ENCODE measurements at regions not wholly inside any gene's neighbourhood (a gene's known extent, or its start where the extent isn't known, plus 50 kb on each side); places are given as distances from the start of the nearest gene placed in this dataset.

DNA sequence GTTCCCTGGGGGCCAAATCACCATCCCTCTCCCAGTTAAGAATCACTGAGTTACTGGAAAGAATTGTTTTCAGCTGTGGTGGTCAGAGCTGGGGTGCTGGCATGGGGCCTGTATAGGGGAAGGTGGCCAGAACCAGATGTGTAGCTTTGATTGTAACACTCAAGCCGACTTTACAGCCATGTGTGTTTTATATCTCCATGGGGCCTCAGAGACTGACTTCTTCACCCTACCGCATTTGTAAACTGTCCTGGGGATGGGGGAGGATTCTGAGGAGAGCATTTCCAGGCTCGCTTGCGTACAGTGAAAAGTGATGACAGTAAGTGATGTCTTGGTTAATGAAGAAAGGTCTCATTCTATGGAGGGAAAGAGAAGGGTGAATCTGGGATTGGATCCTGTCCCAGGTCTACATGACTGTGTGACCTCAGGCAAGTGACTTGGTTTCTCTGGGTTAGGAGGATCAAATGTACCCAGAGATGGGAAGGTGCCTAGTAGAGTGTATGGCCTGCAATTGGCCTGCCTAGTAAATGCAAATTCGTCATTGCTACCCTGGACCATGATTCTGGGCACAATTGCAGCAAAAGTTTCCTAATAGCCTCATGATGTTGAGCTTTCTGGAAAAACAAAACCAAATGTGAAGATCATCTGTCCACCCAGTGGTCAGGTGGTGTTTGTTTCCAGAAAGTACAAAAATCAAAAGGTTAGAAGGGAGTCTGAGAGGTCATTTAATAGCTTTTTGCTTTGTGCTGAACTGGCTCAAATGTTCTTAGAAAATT, 49.7 kb upstream of the RCC2 start:
- CTCF ChIA-PET, result no interaction called here
- in situ Hi-C loops (cut with MboI; ENCODE audit: low sequenced_read_pairs), result no loop called here

More for the DNA sequence above, 49.7 kb upstream of the RCC2 start:
- no TSS peak for BruUV-seq (replicated peaks)
- Histone ChIP-seq H3K36me3 (ENCODE audit: control insufficient read depth, insufficient read depth, low read length) (no peaks in the 10 kb centered on the region), H3K4me1 (ENCODE audit: control insufficient read depth, insufficient read depth, low read length) (peaks cover 4% of the 10 kb centered on the region; the same call in 1 of the 2 replicates), H2BK20ac (ENCODE audit: low read depth, low read length) (no peak overlapping the region), H3K9ac (ENCODE audit: low read depth, low read length) (no peak overlapping the region), H2BK15ac (ENCODE audit: low read depth, low read length) (no peak overlapping the region), H4K91ac (ENCODE audit: insufficient read depth, low read depth, low read length) (no peak overlapping the region), H2BK120ac (ENCODE audit: low read depth, low read length) (no peak overlapping the region), H3K18ac (ENCODE audit: low read depth, low read length) (no peak overlapping the region), H2BK5ac (ENCODE audit: low read depth, low read length, poor library complexity, severe bottlenecking) (no peak overlapping the region), H3K4ac (ENCODE audit: low read depth, low read length) (no peak overlapping the region), H3K56ac (ENCODE audit: extremely low read depth, insufficient read depth, low read length) (no peak overlapping the region), H3K27ac (ENCODE audit: insufficient read depth, low read length) (no peak overlapping the region), H4K5ac (ENCODE audit: low read depth, low read length) (no peak overlapping the region), H3K4me3 (ENCODE audit: insufficient read depth, low read depth, low read length) (no peak overlapping the region), H2AK9ac (replicated peaks; ENCODE audit: low read depth, low read length, poor library complexity) (peak overlapping the region; percentile 21), H3K9me3 (ENCODE audit: control insufficient read depth, insufficient read depth, low read length) (no peaks in the 10 kb centered on the region), H4K20me1 (ENCODE audit: insufficient read depth, low read length) (no peaks in the 10 kb centered on the region), H2AK5ac (ENCODE audit: low read depth, low read length) (no peak overlapping the region), H2AFZ (replicated peaks; ENCODE audit: low read length, poor library complexity) (peak overlapping the region; percentile 26), H3K27me3 (ENCODE audit: control insufficient read depth, insufficient read depth, low read length) (peaks cover under 1% of the 10 kb centered on the region; the same call in 1 of the 2 replicates), H3K14ac (replicated peaks; ENCODE audit: low read depth, low read length) (no peak overlapping the region), H3K23ac (ENCODE audit: low read depth, low read length) (no peak overlapping the region), H4K8ac (ENCODE audit: low read depth in 2 of 2, low read length in 2 of 2) (no peak overlapping the region), H3K9me1 (ENCODE audit: insufficient read depth, low read length) (no peaks in the 10 kb centered on the region; the same call in 1 of the 2 replicates), H3K4me2 (ENCODE audit: low read depth, low read length) (no peak overlapping the region), H3K79me1 (ENCODE audit: low read depth in 1 of 2, low read length in 2 of 2) (no peaks in the 10 kb centered on the region)
- TF ChIP-seq CEBPB (IDR thresholded peaks at IDR 0.05; ENCODE audit: low read depth, low read length) (no peak), CTCF (conservative IDR thresholded peaks at IDR 0.05; ENCODE audit: low read depth, low read length) (no peak), BHLHE40 (IDR thresholded peaks at IDR 0.05; ENCODE audit: low read depth, low read length) (no peak), CHD1 (IDR thresholded peaks at IDR 0.05; ENCODE audit: low read depth, low read length) (no peak), SMC3 (IDR thresholded peaks at IDR 0.05; ENCODE audit: low read depth, low read length) (no peak), MAFK (IDR thresholded peaks at IDR 0.05; ENCODE audit: low read depth, low read length) (no peak), MAZ (IDR thresholded peaks at IDR 0.05; ENCODE audit: borderline replicate concordance, low read depth, low read length) (no peak), RCOR1 (IDR thresholded peaks at IDR 0.05; ENCODE audit: insufficient replicate concordance, low read length) (no peak), FOS (IDR thresholded peaks at IDR 0.05; ENCODE audit: low read depth, low read length) (no peak), RFX5 (IDR thresholded peaks at IDR 0.05; ENCODE audit: low read depth, low read length) (no peak), NFE2L2 (IDR thresholded peaks at IDR 0.05; ENCODE audit: low read depth, low read length) (no peak), MXI1 (IDR thresholded peaks at IDR 0.05; ENCODE audit: borderline replicate concordance, low read depth, low read length) (no peak), POLR2A (IDR thresholded peaks at IDR 0.05; ENCODE audit: low read depth, low read length) (no peak), ELK1 (IDR thresholded peaks at IDR 0.05; ENCODE audit: borderline replicate concordance, low read depth, low read length) (no peak), USF2 (IDR thresholded peaks at IDR 0.05; ENCODE audit: low read depth, low read length) (no peak)
- peak; percentile 27 for ATAC-seq (ENCODE audit: low read depth)
- POLR2A ChIA-PET (ENCODE audit: unreplicated experiment), result no interaction called here
- peak; percentile 15 for DNase-seq
- dilution Hi-C loops (cut with HindIII; ENCODE audit: low sequenced_read_pairs, unreplicated experiment) (no loop called here), intact Hi-C loops (cut with micrococcal nuclease) (no loop called here)
- WGBS, 2 experiments (ENCODE audit: extremely low coverage in 2 of 2, insufficient read length in 1 of 2), result 75% methylated on average over 2 of the region's 5 CpGs; no CpG with 5 or more reads in 1 of the 2 experiments

All from IMR-90 (cell line).